ENCODE measurements at regions not wholly inside any gene's neighbourhood (a gene's known extent, or its start where the extent isn't known, plus 50 kb on each side); places are given as distances from the start of the nearest gene placed in this dataset.

- Histone ChIP-seq H3K4me3 (ENCODE audit: low read length, poor library complexity, severe bottlenecking) (no peak overlapping the region), H3K9ac (ENCODE audit: low read depth, low read length, poor library complexity, severe bottlenecking) (no peak overlapping the region), H3F3A (ENCODE audit: low read depth) (no peaks in the 10 kb centered on the region), H2AFZ (ENCODE audit: low read length) (no peak overlapping the region), H3K9me2 (replicated peaks; ENCODE audit: low read depth, low read length) (no peaks in the 10 kb centered on the region), H3K4me1 (ENCODE audit: insufficient read depth, low read length, poor library complexity, severe bottlenecking) (no peaks in the 10 kb centered on the region), H3K27me3 (ENCODE audit: insufficient read depth, low read length, poor library complexity, severe bottlenecking) (no peaks in the 10 kb centered on the region), H4K20me1 (ENCODE audit: insufficient read depth, low read length, poor library complexity, severe bottlenecking) (no peaks in the 10 kb centered on the region), H3K4me2 (ENCODE audit: low read depth, low read length, poor library complexity, severe bottlenecking) (no peak overlapping the region), H3K36me3 (ENCODE audit: insufficient read depth, low read length) (no peaks in the 10 kb centered on the region), H3K79me2 (ENCODE audit: insufficient read depth, low read length) (no peaks in the 10 kb centered on the region), H3K9me3 (ENCODE audit: insufficient read depth, low read depth, low read length) (no peaks in the 10 kb centered on the region)
- TF ChIP-seq EZH2phosphoT487 (IDR thresholded peaks at IDR 0.05; ENCODE audit: borderline replicate concordance) = no peak
- no peak for TF ChIP-seq CTCF (conservative IDR thresholded peaks at IDR 0.05; ENCODE audit: low read length)
Measured at GRCh38 chr13:22144806-22145205, 473.9 kb downstream of the FGF9 start.

DNA sequence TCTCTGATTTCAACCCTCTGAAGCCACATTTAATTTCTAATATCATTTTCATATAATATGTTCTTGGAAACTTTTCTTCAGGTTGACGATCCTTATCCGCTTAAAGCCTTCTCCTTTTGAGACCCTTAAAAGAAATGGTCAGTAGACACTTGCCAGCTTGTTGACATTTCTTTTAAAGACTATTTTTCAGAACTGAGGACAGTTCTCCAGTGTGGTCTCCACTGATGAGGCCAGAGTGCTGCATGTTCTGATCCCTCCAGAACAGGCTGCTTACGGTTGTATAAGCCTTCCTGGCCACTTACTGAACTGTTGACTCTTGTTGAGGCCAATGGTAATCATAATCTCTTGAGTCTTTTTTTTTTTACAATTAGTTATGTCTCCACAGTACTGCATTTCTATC lies 477.3 kb downstream of the FGF9 start:
- no peak overlapping the region for H3K9ac ChIP-seq (ENCODE audit: low read depth, low read length, poor library complexity, severe bottlenecking)
- H3K4me1 ChIP-seq (ENCODE audit: insufficient read depth, low read length, poor library complexity, severe bottlenecking) = no peaks in the 10 kb centered on the region
- no peaks in the 10 kb centered on the region for H4K20me1 ChIP-seq (ENCODE audit: insufficient read depth, low read length, poor library complexity, severe bottlenecking)
- H3K4me2 ChIP-seq (ENCODE audit: low read depth, low read length, poor library complexity, severe bottlenecking) = no peak overlapping the region
- no peak overlapping the region for H2AFZ ChIP-seq (ENCODE audit: low read length)
- no peak overlapping the region for H3K4me3 ChIP-seq (ENCODE audit: low read length, poor library complexity, severe bottlenecking)
- no peaks in the 10 kb centered on the region for H3K79me2 ChIP-seq (ENCODE audit: insufficient read depth, low read length)
- no peaks in the 10 kb centered on the region for H3K9me3 ChIP-seq (ENCODE audit: insufficient read depth, low read depth, low read length)
- no peaks in the 10 kb centered on the region for H3K36me3 ChIP-seq (ENCODE audit: insufficient read depth, low read length)
- TF ChIP-seq CTCF (conservative IDR thresholded peaks at IDR 0.05; ENCODE audit: low read length) = no peak
- TF ChIP-seq EZH2phosphoT487 (IDR thresholded peaks at IDR 0.05; ENCODE audit: borderline replicate concordance) = no peak
- no peaks in the 10 kb centered on the region for H3K27me3 ChIP-seq (ENCODE audit: insufficient read depth, low read length, poor library complexity, severe bottlenecking)
- H3K9me2 ChIP-seq (replicated peaks; ENCODE audit: low read depth, low read length) = no peaks in the 10 kb centered on the region
- no peaks in the 10 kb centered on the region for H3F3A ChIP-seq (ENCODE audit: low read depth)

- no peaks in the 10 kb centered on the region for H3K4me1 ChIP-seq (ENCODE audit: insufficient read depth, low read length, poor library complexity, severe bottlenecking)
- H3K4me2 ChIP-seq (ENCODE audit: low read depth, low read length, poor library complexity, severe bottlenecking) = no peak overlapping the region
- H2AFZ ChIP-seq (ENCODE audit: low read length) = no peak overlapping the region
- H3K9ac ChIP-seq (ENCODE audit: low read depth, low read length, poor library complexity, severe bottlenecking) = no peak overlapping the region
- H3K27me3 ChIP-seq (ENCODE audit: insufficient read depth, low read length, poor library complexity, severe bottlenecking) = no peaks in the 10 kb centered on the region
- H3K4me3 ChIP-seq (ENCODE audit: low read length, poor library complexity, severe bottlenecking) = no peak overlapping the region
- H3K36me3 ChIP-seq (ENCODE audit: insufficient read depth, low read length) = no peaks in the 10 kb centered on the region
- H3F3A ChIP-seq (ENCODE audit: low read depth) = no peaks in the 10 kb centered on the region
- H3K79me2 ChIP-seq (ENCODE audit: insufficient read depth, low read length) = no peaks in the 10 kb centered on the region
- no peaks in the 10 kb centered on the region for H4K20me1 ChIP-seq (ENCODE audit: insufficient read depth, low read length, poor library complexity, severe bottlenecking)
- no peaks in the 10 kb centered on the region for H3K9me2 ChIP-seq (replicated peaks; ENCODE audit: low read depth, low read length)
- H3K9me3 ChIP-seq (ENCODE audit: insufficient read depth, low read depth, low read length) = no peaks in the 10 kb centered on the region
- TF ChIP-seq CTCF (conservative IDR thresholded peaks at IDR 0.05; ENCODE audit: low read length) = no peak
- no peak for TF ChIP-seq EZH2phosphoT487 (IDR thresholded peaks at IDR 0.05; ENCODE audit: borderline replicate concordance)
Measured at GRCh38 chr13:22152751-22153150, 481.9 kb downstream of the FGF9 start.
